GM18520 (cell line): ENCODE measurements at regions not wholly inside any gene's neighbourhood (a gene's known extent, or its start where the extent isn't known, plus 50 kb on each side); places are given as distances from the start of the nearest gene placed in this dataset.
"Not testable (repeated sequence)": the region's sequence is repeated elsewhere in the genome, so short reads cannot be mapped to it uniquely, and the experiment has no call there.

Experiments used
- ATAC-seq: cut with Tn5 transposase; IDR thresholded peaks from one replicate; pipeline ENCODE4 v1.9.1; 2021; ENCODE audit not compliant: unreplicated experiment

DNA sequence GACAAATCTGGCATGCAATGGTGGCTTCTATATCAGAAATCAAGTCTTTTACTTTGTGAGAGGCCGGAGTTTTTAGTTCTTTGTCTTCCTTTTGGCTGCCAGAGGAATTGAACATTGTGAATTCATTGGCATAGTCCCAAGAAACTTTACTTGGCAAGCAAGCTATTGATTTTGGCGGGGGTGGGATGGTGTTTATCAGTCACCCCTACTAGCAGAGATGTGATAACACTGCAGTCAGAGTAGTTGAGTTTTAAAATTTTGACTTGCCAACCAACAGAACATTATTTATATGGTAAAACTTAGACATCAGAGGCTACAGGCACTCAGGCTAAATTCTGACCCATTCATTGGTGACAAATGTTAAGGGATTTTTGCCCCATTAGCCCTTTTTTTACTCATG, 129.7 kb downstream of the FAM72C start:
- not testable (repeated sequence) for ATAC-seq

DNA sequence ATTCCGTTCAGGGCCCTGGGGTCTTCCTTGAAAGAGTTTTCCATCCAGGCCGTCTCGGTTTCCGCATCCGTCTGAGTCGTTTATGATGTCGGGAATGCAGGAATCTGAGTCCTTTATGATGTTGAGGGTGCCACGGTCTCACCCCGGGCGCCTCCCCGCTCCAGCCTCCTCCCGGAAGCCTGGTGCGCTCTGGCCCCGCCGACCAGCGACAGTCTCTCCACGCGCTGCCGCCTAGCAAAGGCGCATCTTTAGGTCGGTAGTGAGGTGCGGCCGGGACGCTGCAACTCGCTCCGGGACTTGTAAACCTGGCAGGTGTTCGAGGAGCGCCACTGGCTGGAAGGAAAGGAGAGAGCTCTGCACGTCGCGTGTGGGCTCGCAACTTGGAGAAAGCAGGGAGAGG, 132.6 kb downstream of the FAM72C start:
- ATAC-seq: not testable (repeated sequence)

- not testable (repeated sequence) for ATAC-seq
These were observed 133.2 kb downstream of the FAM72C start for GRCh38 chr1:143838598-143838929.

DNA sequence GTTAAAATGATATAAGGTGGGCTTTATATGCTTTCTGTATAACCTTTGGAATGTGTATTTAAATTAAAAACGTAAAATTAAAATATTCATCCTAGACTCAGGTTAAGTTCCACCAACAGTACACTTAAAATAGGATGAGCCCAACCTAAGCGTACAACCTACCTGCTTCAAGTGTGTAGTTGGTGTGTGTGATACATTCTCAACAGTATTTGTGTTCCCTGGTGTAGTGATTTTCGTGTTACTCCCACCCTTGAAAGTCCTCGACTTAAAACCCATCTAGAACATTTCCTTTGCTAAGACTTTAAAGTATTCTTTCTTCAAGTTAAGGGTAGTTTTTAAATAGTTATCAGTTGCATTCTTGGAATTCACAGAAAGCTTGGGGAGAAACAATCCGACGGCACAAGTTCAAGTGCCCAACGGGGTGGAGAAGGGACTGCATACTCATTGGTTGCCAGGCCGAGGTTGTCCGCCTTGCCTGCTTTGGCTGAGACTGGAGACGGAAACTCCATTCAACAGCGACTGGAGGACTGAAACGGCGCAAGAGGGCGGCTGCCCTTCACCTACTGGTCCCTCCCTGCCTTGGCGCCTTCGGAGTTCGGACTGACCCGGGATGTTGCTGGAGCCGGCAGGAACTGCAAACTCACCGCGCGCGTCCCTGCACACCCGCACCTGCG, 133.7 kb downstream of the FAM72C start:
- ATAC-seq: not testable (repeated sequence)

GRCh38 chr1:143833376-143833775, 138.4 kb downstream of the FAM72C start:
- ATAC-seq: not testable (repeated sequence)

DNA sequence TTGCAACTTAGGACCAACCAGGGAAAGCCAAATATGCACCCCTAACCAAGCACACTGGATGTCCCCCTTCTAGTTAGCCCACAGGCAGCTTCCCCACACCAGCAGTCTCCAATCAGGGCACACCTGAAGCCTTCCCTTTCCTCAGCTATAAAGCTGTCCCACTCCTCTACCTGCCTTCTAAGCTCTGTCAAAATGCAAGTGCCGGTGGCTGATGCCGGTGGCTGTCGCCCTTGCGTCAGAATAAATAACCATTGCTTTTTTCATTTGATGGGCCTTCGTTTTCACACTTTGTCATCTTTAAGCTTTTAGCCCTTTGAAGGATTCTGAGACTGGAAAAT, 139.4 kb downstream of the FAM72C start:
- ATAC-seq: not testable (repeated sequence)

- ATAC-seq: not testable (repeated sequence)
These were observed 140.1 kb downstream of the FAM72C start for GRCh38 chr1:143831479-143832378.

DNA sequence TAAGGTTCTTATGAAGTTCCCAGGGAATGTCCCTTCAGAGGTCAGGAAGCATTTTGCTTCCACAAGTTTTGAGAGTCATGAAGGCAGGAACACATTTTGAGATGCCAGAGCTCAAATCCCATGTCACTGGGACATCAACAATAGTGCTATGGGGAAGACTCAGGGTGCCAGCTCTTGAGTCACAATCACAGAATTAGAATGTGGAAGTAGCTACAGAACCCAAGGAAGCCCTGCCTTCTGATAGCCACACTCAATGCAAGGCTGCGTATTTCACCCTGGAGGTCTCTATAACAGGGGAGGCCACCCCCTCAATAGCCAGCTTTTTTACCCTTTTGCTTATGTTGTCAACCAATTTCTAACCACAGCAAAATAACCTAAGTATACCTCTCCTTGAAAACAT, 145.6 kb downstream of the FAM72C start:
- ATAC-seq: not testable (repeated sequence)

- not testable (repeated sequence) for ATAC-seq
These were observed 147.5 kb downstream of the FAM72C start for GRCh38 chr1:143824266-143824665.

- ATAC-seq: not testable (repeated sequence)
These were observed 151.7 kb downstream of the FAM72C start for GRCh38 chr1:143820058-143820457.

- not testable (repeated sequence) for ATAC-seq
These were observed 155.4 kb downstream of the FAM72C start for GRCh38 chr1:143816369-143816768.

DNA sequence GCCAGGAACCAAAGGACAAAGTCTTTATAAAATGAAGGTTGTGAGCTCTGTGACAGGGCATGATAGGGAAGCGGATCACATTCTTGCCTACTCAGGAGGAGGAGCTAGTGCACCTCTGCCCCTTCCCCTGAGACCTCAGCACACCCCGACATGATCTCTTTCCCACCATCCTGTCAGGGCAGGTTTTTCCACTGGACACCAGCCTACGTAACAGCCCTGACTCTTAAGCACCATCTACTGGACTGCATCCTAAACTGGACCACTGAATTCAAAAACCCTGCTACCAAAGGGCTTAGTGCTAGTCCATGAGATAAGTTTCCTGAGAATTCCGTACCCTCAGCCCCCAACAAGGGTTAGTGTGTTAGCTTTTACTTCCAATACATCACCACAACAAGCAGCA, 166.4 kb downstream of the FAM72C start:
- not testable (repeated sequence) for ATAC-seq

- ATAC-seq: not testable (repeated sequence)
These were observed 167.0 kb downstream of the FAM72C start for GRCh38 chr1:143804707-143805356.

DNA sequence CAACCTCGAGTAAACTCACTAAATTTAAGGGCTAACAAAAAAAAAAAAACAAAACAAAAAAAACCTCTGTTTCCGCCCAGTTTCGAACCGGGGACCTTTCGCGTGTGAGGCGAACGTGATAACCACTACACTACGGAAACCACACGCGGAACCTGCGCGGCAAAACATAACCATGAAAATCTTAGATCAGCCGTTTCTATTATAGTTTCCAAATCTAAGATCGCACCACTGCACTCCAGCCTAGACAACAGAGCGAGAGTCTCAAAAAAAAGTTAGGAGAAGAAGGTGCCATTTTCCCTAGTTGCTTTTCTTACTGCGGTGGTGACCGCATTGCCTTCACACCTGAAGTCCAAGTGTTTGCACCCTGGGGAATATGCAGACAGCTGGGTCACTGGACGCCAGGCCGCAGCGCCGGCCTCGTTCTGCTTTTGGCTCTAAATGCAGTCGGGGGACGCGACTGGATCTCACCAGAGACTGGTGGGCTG, 167.8 kb downstream of the FAM72C start:
- ATAC-seq: not testable (repeated sequence)

DNA sequence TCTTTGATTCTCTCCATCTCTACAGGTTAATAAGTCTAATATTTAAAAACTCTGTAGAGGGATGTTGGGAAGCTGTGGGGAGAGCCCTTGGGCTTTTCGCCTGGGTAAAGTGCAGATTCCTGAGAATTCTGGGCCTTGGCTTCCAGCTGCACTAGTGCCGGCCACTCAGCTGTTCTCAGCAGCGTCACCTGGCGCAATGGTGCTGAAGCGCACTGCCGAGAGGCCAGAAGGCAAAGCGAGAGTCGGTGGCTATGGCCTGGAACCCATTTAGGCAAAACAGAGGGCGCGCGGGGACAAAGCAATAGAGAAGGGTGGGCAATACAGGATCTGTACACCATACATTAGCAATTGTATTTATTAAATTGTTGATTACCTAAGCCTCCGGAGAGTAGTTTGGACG, 168.7 kb downstream of the FAM72C start:
- ATAC-seq: not testable (repeated sequence)

DNA sequence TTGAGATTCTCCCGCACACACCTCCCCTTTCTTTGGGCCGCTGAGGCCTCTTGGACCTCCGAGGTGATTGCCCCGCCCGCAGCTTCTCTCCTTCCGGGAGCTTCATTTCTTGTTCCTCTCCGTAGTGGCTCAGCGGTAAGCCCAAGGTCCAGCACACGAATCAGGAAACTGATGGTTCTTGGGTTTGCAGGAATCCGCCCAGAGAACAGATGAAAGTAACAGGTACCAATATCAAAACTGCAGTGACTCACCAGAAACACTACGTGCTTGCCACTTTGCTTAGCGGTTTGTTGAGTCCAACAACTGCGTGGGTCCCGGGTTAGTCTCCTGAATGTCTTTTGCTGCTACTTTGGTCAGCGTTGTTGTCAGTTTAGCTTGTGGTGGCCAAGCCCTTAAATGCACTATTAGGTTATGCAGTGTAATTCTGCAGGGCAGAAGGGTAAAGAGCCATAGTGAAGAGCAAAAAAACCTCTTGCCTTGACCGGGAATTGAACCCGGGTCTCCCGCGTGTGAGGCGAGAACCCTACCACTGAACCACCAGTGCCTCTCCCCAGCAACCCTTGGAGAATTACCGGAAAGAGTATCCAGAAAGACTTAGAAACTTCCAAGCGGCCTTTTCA, 172.1 kb downstream of the FAM72C start:
- ATAC-seq: peak; percentile 75

DNA sequence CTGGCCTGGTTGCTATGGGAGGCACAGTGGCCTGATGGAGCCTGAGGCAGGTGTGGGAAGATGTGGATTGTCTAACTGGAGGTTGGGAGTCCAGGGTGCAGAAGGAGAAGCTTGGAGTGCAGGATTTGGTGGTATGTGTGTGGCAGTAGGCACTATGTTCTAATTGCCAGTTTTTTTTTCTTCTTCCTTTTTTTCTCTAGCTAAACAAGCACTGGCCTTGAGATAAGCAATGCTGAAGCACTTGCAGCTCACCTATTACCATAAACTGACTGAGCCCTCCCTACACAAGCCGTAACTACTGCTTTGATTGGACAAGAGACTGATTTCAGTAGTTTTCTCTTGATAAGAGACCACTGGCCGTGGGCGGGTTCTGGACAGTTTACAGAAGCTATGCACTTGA, 175.4 kb downstream of the FAM72C start:
- not testable (repeated sequence) for ATAC-seq

- ATAC-seq: not testable (repeated sequence)
These were observed 179.5 kb downstream of the FAM72C start for GRCh38 chr1:143792047-143792937.

GRCh38 chr1:143786381-143786780, 185.4 kb downstream of the FAM72C start:
- ATAC-seq: not testable (repeated sequence)

GRCh38 chr1:143785883-143786282, 185.9 kb downstream of the FAM72C start:
- ATAC-seq: not testable (repeated sequence)
